ENCODE measurements at regions not wholly inside any gene's neighbourhood (a gene's known extent, or its start where the extent isn't known, plus 50 kb on each side); places are given as distances from the start of the nearest gene placed in this dataset.

- TF ChIP-seq ARNTL (CRISPR knock-in tag; IDR thresholded peaks at IDR 0.05; ENCODE audit: borderline replicate concordance, low read depth) (no peak), ZFP30 (CRISPR knock-in tag; IDR thresholded peaks at IDR 0.05) (no peak), TOX (CRISPR knock-in tag; IDR thresholded peaks at IDR 0.05; ENCODE audit: borderline replicate concordance) (no peak), ISL1 (CRISPR knock-in tag; IDR thresholded peaks at IDR 0.05) (no peak), ZC3H10 (CRISPR knock-in tag; IDR thresholded peaks at IDR 0.05) (no peak), CSRNP3 (CRISPR knock-in tag; IDR thresholded peaks at IDR 0.05) (no peak), ZFP3 (CRISPR knock-in tag; IDR thresholded peaks at IDR 0.05) (no peak), ZNF70 (CRISPR knock-in tag; IDR thresholded peaks at IDR 0.05) (no peak), OSR1 (CRISPR knock-in tag; IDR thresholded peaks at IDR 0.05) (no peak)
Measured at GRCh38 chr5:154648706-154649105, 106.5 kb upstream of the LARP1 start.
